Testis (tissue), 2 donors: ENCODE measurements at regions not wholly inside any gene's neighbourhood (a gene's known extent, or its start where the extent isn't known, plus 50 kb on each side); places are given as distances from the start of the nearest gene placed in this dataset.

Source experiments
- DNase-seq: peaks from one replicate; pipeline ENCODE4 v3.0.0-alpha.2; 2019
- H3K27ac ChIP-seq, 2 donors: fragments of 200-600 bp; sonication (generic); one replicate each; pipeline ENCODE4 v1.5.1; 2019
- H3K27me3 ChIP-seq: fragments of 200-600 bp; sonication (generic); one replicate; pipeline ENCODE4 v1.5.1; 2019
- H3K36me3 ChIP-seq: fragments of 200-600 bp; sonication (generic); one replicate; pipeline ENCODE4 v1.5.1; 2017; ENCODE audit warnings: low read depth; ENCODE audit errors: missing control alignments
- H3K4me1 ChIP-seq: fragments of 200-600 bp; sonication (generic); one replicate; pipeline ENCODE4 v1.5.1; 2019
- H3K4me3 ChIP-seq, 2 donors: fragments of 200-600 bp; sonication (generic); one replicate each; pipeline ENCODE4 v1.5.1; 2017 to 2019
- H3K9me3 ChIP-seq: fragments of 200-600 bp; sonication (generic); one replicate; pipeline ENCODE4 v1.5.1; 2017
- POLR2A ChIP-seq: fragments of 450-650 bp; IDR thresholded peaks from one replicate; pipeline ENCODE4 v1.6.1; 2017; ENCODE audit warnings: antibody characterized with exemption, mild to moderate bottlenecking, moderate library complexity
- WGBS, 2 donors: methylation state at CpG; one replicate each; pipeline ENCODE4 v1.1.5; 2018; 5-methylcytosine and 5-hydroxymethylcytosine counted together
- intact Hi-C: fragments of 100-400 bp; cut with DNase I; formaldehyde crosslinking; loops from one replicate; pipeline ENCODE4 v1.15.1; 2023; ENCODE audit warnings: low total_unique reads
- TF ChIP-seq, protein P1 (sequence below), 3 experiments: fragments of 450-650 bp in 2 of 3; fragments of 200-600 bp in 1 of 3; sonication (generic) in 1 of 3; IDR thresholded peaks; one replicate each; pipeline ENCODE4 v1.5.1; 2016 to 2019; ENCODE audit warnings: antibody characterized with exemption in 3 of 3, mild to moderate bottlenecking in 2 of 3, moderate library complexity in 1 of 3

DNA sequence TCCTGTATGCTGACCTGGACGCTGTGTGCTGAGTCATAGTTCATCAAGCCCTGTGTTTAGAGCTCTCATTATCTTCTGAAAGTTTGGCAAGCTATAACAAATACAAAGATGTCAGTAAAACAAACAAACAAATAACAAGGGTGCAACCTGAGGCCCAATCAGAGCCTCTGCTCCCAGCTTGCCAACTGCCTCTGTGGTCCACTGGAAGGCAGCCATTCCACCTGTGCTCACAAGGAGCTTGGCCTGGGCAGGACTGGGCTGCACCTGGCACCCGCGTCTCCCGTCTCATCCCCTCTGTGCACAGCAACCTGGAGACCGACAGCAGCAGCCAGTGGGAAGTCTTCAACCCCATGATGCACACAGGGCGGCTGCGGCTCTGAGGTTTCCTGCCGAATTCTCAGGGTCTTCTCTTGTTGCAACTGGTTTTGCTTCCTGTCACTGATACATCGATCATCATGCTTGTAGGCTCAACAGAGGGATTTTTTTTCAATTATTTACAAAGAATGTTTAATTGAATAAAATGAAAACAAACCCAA lies 97.8 kb downstream of the TMEM18 start:
- Histone ChIP-seq H3K4me3 (no peak overlapping the region), H3K4me1 (no peaks in the 10 kb centered on the region), H3K9me3 (no peaks in the 10 kb centered on the region), H3K27ac (no peak overlapping the region), H3K36me3 (no peaks in the 10 kb centered on the region), H3K27me3 (no peaks in the 10 kb centered on the region)
- no peak for DNase-seq
- TF ChIP-seq, protein P1, sequence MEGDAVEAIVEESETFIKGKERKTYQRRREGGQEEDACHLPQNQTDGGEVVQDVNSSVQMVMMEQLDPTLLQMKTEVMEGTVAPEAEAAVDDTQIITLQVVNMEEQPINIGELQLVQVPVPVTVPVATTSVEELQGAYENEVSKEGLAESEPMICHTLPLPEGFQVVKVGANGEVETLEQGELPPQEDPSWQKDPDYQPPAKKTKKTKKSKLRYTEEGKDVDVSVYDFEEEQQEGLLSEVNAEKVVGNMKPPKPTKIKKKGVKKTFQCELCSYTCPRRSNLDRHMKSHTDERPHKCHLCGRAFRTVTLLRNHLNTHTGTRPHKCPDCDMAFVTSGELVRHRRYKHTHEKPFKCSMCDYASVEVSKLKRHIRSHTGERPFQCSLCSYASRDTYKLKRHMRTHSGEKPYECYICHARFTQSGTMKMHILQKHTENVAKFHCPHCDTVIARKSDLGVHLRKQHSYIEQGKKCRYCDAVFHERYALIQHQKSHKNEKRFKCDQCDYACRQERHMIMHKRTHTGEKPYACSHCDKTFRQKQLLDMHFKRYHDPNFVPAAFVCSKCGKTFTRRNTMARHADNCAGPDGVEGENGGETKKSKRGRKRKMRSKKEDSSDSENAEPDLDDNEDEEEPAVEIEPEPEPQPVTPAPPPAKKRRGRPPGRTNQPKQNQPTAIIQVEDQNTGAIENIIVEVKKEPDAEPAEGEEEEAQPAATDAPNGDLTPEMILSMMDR (IDR thresholded peaks at IDR 0.05) = no peak
- WGBS, 2 donors = 85 to 91% methylated on average over 9 of the region's 9 CpGs
- intact Hi-C loops = no loop called here

DNA sequence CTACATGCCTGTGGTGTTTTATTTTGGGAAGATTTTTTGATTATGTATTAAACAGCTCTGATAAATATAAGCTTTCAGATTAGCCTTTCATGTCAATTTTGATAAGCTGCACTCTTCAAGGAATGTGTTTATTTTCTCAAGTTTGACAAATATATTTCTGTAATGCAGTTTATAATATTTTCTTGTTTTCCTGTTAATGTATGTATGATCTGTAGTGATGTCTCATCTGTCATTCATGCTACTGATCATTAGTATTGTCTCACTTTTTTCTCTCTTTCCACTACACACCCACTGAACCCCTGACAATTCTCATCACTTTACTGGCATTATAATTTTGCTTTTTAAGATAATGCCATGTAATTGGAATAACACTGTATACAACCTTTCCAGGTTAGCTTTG lies 100.9 kb downstream of the TMEM18 start:
- Histone ChIP-seq H3K36me3 (no peaks in the 10 kb centered on the region), H3K9me3 (no peaks in the 10 kb centered on the region), H3K4me3 (no peak overlapping the region), H3K27ac (no peak overlapping the region), H3K27me3 (no peaks in the 10 kb centered on the region), H3K4me1 (no peaks in the 10 kb centered on the region)
- DNase-seq = no peak
- TF ChIP-seq, protein P1 (IDR thresholded peaks at IDR 0.05) = no peak
- TF ChIP-seq POLR2A = no peak
- intact Hi-C loops = no loop called here

DNA sequence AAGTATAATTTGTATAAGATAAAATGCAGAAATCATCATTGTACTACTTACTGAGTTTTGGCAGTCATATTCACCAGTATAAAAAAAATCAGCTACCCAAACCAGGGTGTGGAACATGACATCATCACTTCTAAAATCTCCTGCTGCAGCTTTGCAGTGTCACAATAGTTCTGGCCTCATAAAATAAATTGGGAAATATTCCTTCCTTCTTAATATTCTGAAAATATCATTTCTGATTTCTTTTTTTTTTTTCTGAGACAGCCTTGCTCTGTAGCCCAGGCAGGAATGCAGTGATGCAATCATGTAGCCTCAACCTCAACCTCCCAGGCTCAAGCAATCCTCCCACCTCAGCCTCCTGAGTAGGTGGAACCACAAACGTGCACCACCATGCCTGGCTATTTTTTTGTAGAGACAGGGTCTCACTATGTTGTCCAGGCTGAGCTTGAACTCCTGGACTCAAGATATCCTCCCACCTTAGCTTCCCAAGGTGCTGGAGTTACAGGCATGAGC lies 101.4 kb downstream of the TMEM18 start:
- Histone ChIP-seq H3K27ac (no peak overlapping the region), H3K27me3 (no peaks in the 10 kb centered on the region), H3K4me3 (no peak overlapping the region), H3K36me3 (no peaks in the 10 kb centered on the region), H3K9me3 (no peaks in the 10 kb centered on the region), H3K4me1 (no peaks in the 10 kb centered on the region)
- TF ChIP-seq, protein P1 (IDR thresholded peaks at IDR 0.05) = no peak
- no peak for TF ChIP-seq POLR2A
- 57 to 84% methylated on average over 1 of the region's 1 CpG for WGBS, 2 donors
- no peak for DNase-seq
- intact Hi-C loops = no loop called here

DNA sequence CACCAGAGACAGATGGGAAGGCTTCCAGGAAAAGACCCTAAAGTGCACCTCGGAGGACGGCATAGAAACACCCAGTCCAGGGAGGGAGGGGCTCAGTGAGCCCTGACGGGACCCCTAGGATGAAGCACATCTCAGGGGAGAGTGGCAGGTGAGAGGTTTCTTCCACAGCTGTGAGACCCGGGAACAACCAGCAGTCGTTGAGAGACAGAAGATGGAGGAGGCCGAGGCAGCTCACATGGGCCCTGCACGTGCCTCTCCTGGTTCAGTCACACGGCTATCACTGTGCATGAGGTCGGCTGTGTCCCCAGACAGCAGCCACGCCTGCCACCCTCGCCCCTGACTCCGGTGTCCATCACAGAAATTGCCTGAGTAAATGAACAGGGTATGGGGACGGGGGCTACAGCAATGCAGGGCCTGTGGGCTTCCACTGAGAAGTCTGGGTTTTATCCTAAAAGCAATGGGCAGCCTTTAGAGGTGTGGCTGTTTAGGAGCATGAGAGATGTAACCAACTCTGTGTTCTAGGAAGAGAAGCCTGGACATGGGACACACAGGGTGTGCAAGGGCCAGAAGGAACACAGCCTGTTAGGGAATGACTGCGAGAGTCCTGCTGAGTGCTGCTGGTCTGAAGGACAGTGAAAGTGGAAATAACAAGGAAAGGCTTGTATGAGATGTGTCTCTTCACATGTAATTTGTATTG lies 102.0 kb downstream of the TMEM18 start:
- TF ChIP-seq, protein P1 (IDR thresholded peaks at IDR 0.05) = no peak
- TF ChIP-seq POLR2A = no peak
- H3K4me1 ChIP-seq = no peaks in the 10 kb centered on the region
- no peak overlapping the region for H3K4me3 ChIP-seq
- intact Hi-C loops = no loop called here
- WGBS, 2 donors = 92% methylated on average over 14 of the region's 14 CpGs
- H3K36me3 ChIP-seq = no peaks in the 10 kb centered on the region
- H3K27ac ChIP-seq = no peak overlapping the region
- DNase-seq = no peak
- H3K27me3 ChIP-seq = no peaks in the 10 kb centered on the region
- no peaks in the 10 kb centered on the region for H3K9me3 ChIP-seq
